ENCODE measurements at regions not wholly inside any gene's neighbourhood (a gene's known extent, or its start where the extent isn't known, plus 50 kb on each side); places are given as distances from the start of the nearest gene placed in this dataset.

DNA sequence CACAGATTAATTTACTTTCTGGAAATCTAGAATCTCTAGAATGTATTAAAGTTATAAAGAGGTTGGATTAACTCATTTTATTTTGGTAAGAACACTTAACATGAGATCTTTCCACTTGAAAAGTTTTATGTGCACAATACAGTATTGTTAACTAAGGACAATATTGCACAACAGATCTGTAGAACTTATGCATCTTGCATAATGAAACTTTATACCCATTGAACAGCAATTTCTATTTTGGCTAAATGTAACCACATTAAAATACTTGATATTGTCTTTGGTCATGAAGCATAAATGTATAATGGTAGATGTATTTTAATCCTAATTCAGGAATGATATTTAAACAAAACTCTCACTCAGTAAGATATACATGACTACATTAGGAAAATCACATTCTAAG is 203.8 kb downstream of the SNX19 start:
- TF ChIP-seq EZH2 (IDR thresholded peaks at IDR 0.05; ENCODE audit: borderline replicate concordance, insufficient read depth, low read depth, low read length, poor library complexity, severe bottlenecking): no peak
- TF ChIP-seq, protein P1, sequence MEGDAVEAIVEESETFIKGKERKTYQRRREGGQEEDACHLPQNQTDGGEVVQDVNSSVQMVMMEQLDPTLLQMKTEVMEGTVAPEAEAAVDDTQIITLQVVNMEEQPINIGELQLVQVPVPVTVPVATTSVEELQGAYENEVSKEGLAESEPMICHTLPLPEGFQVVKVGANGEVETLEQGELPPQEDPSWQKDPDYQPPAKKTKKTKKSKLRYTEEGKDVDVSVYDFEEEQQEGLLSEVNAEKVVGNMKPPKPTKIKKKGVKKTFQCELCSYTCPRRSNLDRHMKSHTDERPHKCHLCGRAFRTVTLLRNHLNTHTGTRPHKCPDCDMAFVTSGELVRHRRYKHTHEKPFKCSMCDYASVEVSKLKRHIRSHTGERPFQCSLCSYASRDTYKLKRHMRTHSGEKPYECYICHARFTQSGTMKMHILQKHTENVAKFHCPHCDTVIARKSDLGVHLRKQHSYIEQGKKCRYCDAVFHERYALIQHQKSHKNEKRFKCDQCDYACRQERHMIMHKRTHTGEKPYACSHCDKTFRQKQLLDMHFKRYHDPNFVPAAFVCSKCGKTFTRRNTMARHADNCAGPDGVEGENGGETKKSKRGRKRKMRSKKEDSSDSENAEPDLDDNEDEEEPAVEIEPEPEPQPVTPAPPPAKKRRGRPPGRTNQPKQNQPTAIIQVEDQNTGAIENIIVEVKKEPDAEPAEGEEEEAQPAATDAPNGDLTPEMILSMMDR (IDR thresholded peaks at IDR 0.05): no peak

Measured in B cell (primary cell).